ENCODE measurements at regions not wholly inside any gene's neighbourhood (a gene's known extent, or its start where the extent isn't known, plus 50 kb on each side); places are given as distances from the start of the nearest gene placed in this dataset.
A peak's percentile ranks its signal among the peaks of the same experiment; 100 is the strongest.

GRCh38 chr11:95705485-95706124 is 84.0 kb downstream of the FAM76B start:
- Mint-ChIP-seq H3K36me3 (ENCODE audit: low read depth) (no peaks in the 10 kb centered on the region), H3K27ac (no peak overlapping the region), H3K4me3 (no peak overlapping the region), H3K4me1 (ENCODE audit: low read depth) (peaks cover 9% of the 10 kb centered on the region), H3K9me3 (no peaks in the 10 kb centered on the region), H3K27me3 (peaks cover 5% of the 10 kb centered on the region)
- ATAC-seq (peak; percentile 83), DNase-seq (peak; percentile 91)
- TF ChIP-seq CTCF (IDR thresholded peaks at IDR 0.05), result peak; percentile 86
- intact Hi-C loops (cut with micrococcal nuclease), result loop anchor here (1.0 to 10.0 kb wide), 4 partner anchors 148 to 641 kb away; partner anchors contain the start of genes SESN3 and SRSF8
- POLR2A ChIA-PET, result interaction anchor here (0.6 to 1.2 kb wide), 3 partner anchors 25 to 555 kb away, joined by 3 to 4 read pairs (median 3); no protein-coding TSS in a partner anchor
- CTCF ChIA-PET, result interaction anchor here (0.6 to 15.3 kb wide), 129 partner anchors 9 to 645 kb away, joined by 3 to 294 read pairs (median 4); partner anchors contain the start of genes FAM76B, SESN3 and SRSF8

- ATAC-seq (no peak), DNase-seq (no peak)
- Mint-ChIP-seq H3K4me1 (ENCODE audit: low read depth) (peaks cover 17% of the 10 kb centered on the region), H3K4me3 (no peak overlapping the region), H3K9me3 (no peaks in the 10 kb centered on the region), H3K36me3 (ENCODE audit: low read depth) (no peaks in the 10 kb centered on the region), H3K27me3 (peaks cover 5% of the 10 kb centered on the region), H3K27ac (no peak overlapping the region)
- intact Hi-C loops (cut with micrococcal nuclease), result loop anchor here (1.0 to 10.0 kb wide), 5 partner anchors 103 to 640 kb away; partner anchors contain the start of genes SESN3 and SRSF8
- no peak for TF ChIP-seq CTCF (IDR thresholded peaks at IDR 0.05)
- POLR2A ChIA-PET, result interaction anchor here (0.6 to 1.2 kb wide), 2 partner anchors 24 to 475 kb away, joined by 3 read pairs; no protein-coding TSS in a partner anchor
- CTCF ChIA-PET, result interaction anchor here (0.6 to 15.3 kb wide), 125 partner anchors 8 to 644 kb away, joined by 3 to 294 read pairs (median 4); partner anchors contain the start of genes FAM76B, SESN3 and SRSF8
Observed at GRCh38 chr11:95704865-95705264, 84.7 kb downstream of the FAM76B start.

- TF ChIP-seq CTCF (IDR thresholded peaks at IDR 0.05), result no peak
- Mint-ChIP-seq H3K27me3 (no peaks in the 10 kb centered on the region), H3K27ac (no peak overlapping the region), H3K9me3 (no peaks in the 10 kb centered on the region), H3K4me1 (ENCODE audit: low read depth) (peaks cover 32% of the 10 kb centered on the region), H3K4me3 (peak overlapping the region; percentile 52), H3K36me3 (ENCODE audit: low read depth) (no peaks in the 10 kb centered on the region)
- DNase-seq (peak; percentile 56), ATAC-seq (peak; percentile 37)
- intact Hi-C loops (cut with micrococcal nuclease), result loop anchor here (5.0 to 10.0 kb wide), 2 partner anchors 101 to 638 kb away; partner anchors contain the start of gene SRSF8
- POLR2A ChIA-PET, result interaction anchor here (0.7 to 0.9 kb wide), 3 partner anchors 8 to 497 kb away, joined by 3 read pairs; no protein-coding TSS in a partner anchor
- CTCF ChIA-PET, result interaction anchor here (0.7 to 15.3 kb wide), 4 partner anchors 9 to 548 kb away, joined by 3 to 294 read pairs (median 4); no protein-coding TSS in a partner anchor
Observed at GRCh38 chr11:95703049-95703448, 86.5 kb downstream of the FAM76B start.

- TF ChIP-seq CTCF (IDR thresholded peaks at IDR 0.05), result no peak
- POLR2A ChIA-PET, result interaction anchor here (0.7 to 1.5 kb wide), 3 partner anchors 9 to 496 kb away, joined by 3 to 4 read pairs (median 3); no protein-coding TSS in a partner anchor
- no peaks in the 10 kb centered on the region for H3K9me3 Mint-ChIP-seq
- intact Hi-C loops (cut with micrococcal nuclease), result loop anchor here (5.0 to 10.0 kb wide), 2 partner anchors 100 to 638 kb away; partner anchors contain the start of gene SRSF8
- ATAC-seq (no peak), DNase-seq (no peak)
- H3K4me1 Mint-ChIP-seq (ENCODE audit: low read depth), result peaks cover 37% of the 10 kb centered on the region
- CTCF ChIA-PET, result interaction anchor here (1.5 to 15.3 kb wide), 3 partner anchors 8 to 548 kb away, joined by 3 to 294 read pairs (median 5); no protein-coding TSS in a partner anchor
- no peaks in the 10 kb centered on the region for H3K27me3 Mint-ChIP-seq
- H3K36me3 Mint-ChIP-seq (ENCODE audit: low read depth), result no peaks in the 10 kb centered on the region
- H3K4me3 Mint-ChIP-seq, result peak overlapping the region; percentile 52
- no peak overlapping the region for H3K27ac Mint-ChIP-seq
Observed at GRCh38 chr11:95702526-95702925, 87.1 kb downstream of the FAM76B start.
